ENCODE measurements at regions not wholly inside any gene's neighbourhood (a gene's known extent, or its start where the extent isn't known, plus 50 kb on each side); places are given as distances from the start of the nearest gene placed in this dataset.

GRCh38 chr2:65666156-65666725 lies 233.8 kb upstream of the SPRED2 start:
- TF ChIP-seq CTCF (IDR thresholded peaks at IDR 0.05) (no peak), POLR2A (IDR thresholded peaks at IDR 0.05) (no peak), POLR2AphosphoS5 (IDR thresholded peaks at IDR 0.05) (no peak), EP300 (IDR thresholded peaks at IDR 0.05) (no peak)

All from gastroesophageal sphincter (tissue), 3 donors.